ENCODE measurements at regions not wholly inside any gene's neighbourhood (a gene's known extent, or its start where the extent isn't known, plus 50 kb on each side); places are given as distances from the start of the nearest gene placed in this dataset.
"Not testable (repeated sequence)": the region's sequence is repeated elsewhere in the genome, so short reads cannot be mapped to it uniquely, and the experiment has no call there.

- TF ChIP-seq CTCF, POLR2A, POLR2AphosphoS5, EP300 (IDR thresholded peaks at IDR 0.05): not testable (repeated sequence)
Observed at GRCh38 chr10:31228780-31229179, 90.2 kb upstream of the ZEB1 start.
